SK-N-SH (cell line): ENCODE measurements at regions not wholly inside any gene's neighbourhood (a gene's known extent, or its start where the extent isn't known, plus 50 kb on each side); places are given as distances from the start of the nearest gene placed in this dataset.

ENCODE experiments used
- CTCF ChIA-PET: fragments of 300-600, 350-600 bp; formaldehyde crosslinking; extraction: SDS; loops from one replicate; lab custom pipeline; 2021; lab: Yijun Ruan, JAX
- POLR2A ChIA-PET: fragments of 350-600 bp; sonication (Branson Sonifier 250); formaldehyde crosslinking; extraction: SDS; loops from one replicate; lab custom pipeline; 2020; ENCODE audit warnings: antibody characterized with exemption, inconsistent platforms; lab: Yijun Ruan, JAX
- DNase-seq: peaks from one replicate; pipeline ENCODE4 v3.0.0; 2012
- H2AFZ ChIP-seq: fragments of 200-600 bp; sonication (generic); 2 replicates; pipeline ENCODE4 v1.8.1; 2016; ENCODE audit warnings: antibody characterized with exemption, mild to moderate bottlenecking, low read depth
- H3F3A ChIP-seq: fragments of 200-600 bp; sonication (generic); replicated peaks from 2 replicates; pipeline ENCODE3; 2016; ENCODE audit warnings: antibody characterized with exemption, mild to moderate bottlenecking; ENCODE audit not compliant: insufficient read depth
- H3K27ac ChIP-seq, 2 experiments: fragments of 200-500 bp in 1 of 2; fragments of 200-600 bp in 1 of 2; sonication (Bioruptor generic) in 1 of 2; sonication (generic), shearing (Covaris generic) in 1 of 2; 2 replicates each; pipeline versions ENCODE4 v1.5.1 to v1.6.1; 2014 to 2016; ENCODE audit warnings: low read depth in 2 of 2, inconsistent platforms in 1 of 2, low read length in 1 of 2, mild to moderate bottlenecking in 1 of 2, mixed read lengths in 1 of 2
- H3K27me3 ChIP-seq: fragments of 200-600 bp; sonication (generic), shearing (Covaris generic); 2 replicates; pipeline ENCODE4 v1.6.1; 2016; ENCODE audit warnings: mixed run types; ENCODE audit not compliant: insufficient read depth
- H3K36me3 ChIP-seq, 2 experiments: fragments of 200-500 bp in 1 of 2; fragments of 200-600 bp in 1 of 2; sonication (Bioruptor generic) in 1 of 2; sonication (generic) in 1 of 2; replicated peaks in 1 of 2; 2 replicates each; pipeline versions ENCODE3 to v1.5.1; 2014 to 2016; ENCODE audit warnings: low read length in 1 of 2, mild to moderate bottlenecking in 1 of 2; ENCODE audit not compliant: insufficient read depth in 2 of 2, control insufficient read depth in 1 of 2
- H3K4me1 ChIP-seq, 2 experiments: fragments of 200-500 bp in 1 of 2; fragments of 200-600 bp in 1 of 2; sonication (Bioruptor generic) in 1 of 2; sonication (generic), shearing (Covaris generic) in 1 of 2; 2 replicates each; pipeline versions ENCODE4 v1.5.1 to v1.6.1; 2014 to 2016; ENCODE audit warnings: low read depth in 1 of 2, low read length in 1 of 2, mixed run types in 1 of 2; ENCODE audit not compliant: insufficient read depth in 2 of 2, control insufficient read depth in 1 of 2
- H3K4me2 ChIP-seq: fragments of 200-600 bp; sonication (generic), shearing (Covaris generic); 2 replicates; pipeline ENCODE4 v1.6.1; 2017; ENCODE audit warnings: mixed run types
- H3K4me3 ChIP-seq, 2 experiments: fragments of 200-500 bp in 1 of 2; fragments of 200-600 bp in 1 of 2; sonication (Bioruptor generic) in 1 of 2; sonication (generic), shearing (Covaris generic) in 1 of 2; 2 replicates each; pipeline versions ENCODE4 v1.5.1 to v1.8.1; 2014 to 2016; ENCODE audit warnings: low read depth in 2 of 2, inconsistent platforms in 1 of 2, low read length in 1 of 2, mild to moderate bottlenecking in 1 of 2, mixed read lengths in 1 of 2, moderate library complexity in 1 of 2
- H3K79me2 ChIP-seq: fragments of 200-600 bp; sonication (generic); 2 replicates; pipeline ENCODE4 v1.8.1; 2017; ENCODE audit warnings: mild to moderate bottlenecking; ENCODE audit not compliant: insufficient read depth
- H3K9ac ChIP-seq: fragments of 200-600 bp; sonication (generic); 2 replicates; pipeline ENCODE4 v1.6.1; 2017; ENCODE audit warnings: mixed run types
- H3K9me2 ChIP-seq: fragments of 200-600 bp; sonication (generic); 2 replicates; pipeline ENCODE4 v1.6.1; 2017; ENCODE audit warnings: mixed run types
- H3K9me3 ChIP-seq: fragments of 200-600 bp; sonication (generic); 2 replicates; pipeline ENCODE4 v1.6.1; 2017; ENCODE audit warnings: mixed run types, mild to moderate bottlenecking, moderate library complexity
- H4K20me1 ChIP-seq: fragments of 200-600 bp; sonication (generic); 2 replicates; pipeline ENCODE4 v1.6.1; 2017; ENCODE audit warnings: mild to moderate bottlenecking, mixed run types; ENCODE audit not compliant: insufficient read depth
- CHD2 ChIP-seq: fragments of 150-350 bp; IDR thresholded peaks from 2 replicates; pipeline ENCODE4 v1.6.1; 2018; ENCODE audit warnings: low read length; ENCODE audit not compliant: partially characterized antibody
- CTCF ChIP-seq: fragments of 200-600 bp; sonication (generic); IDR thresholded peaks from 2 replicates; pipeline ENCODE4 v1.6.1; 2017; ENCODE audit warnings: antibody characterized with exemption, mild to moderate bottlenecking, moderate library complexity
- ELF1 ChIP-seq: IDR thresholded peaks from 2 replicates; pipeline ENCODE4 v1.4.0; 2012
- EP300 ChIP-seq, 2 experiments: IDR thresholded peaks; 2 replicates each; pipeline versions ENCODE4 v1.4.0 to v1.6.1; 2012; ENCODE audit warnings: borderline replicate concordance in 1 of 2, low read depth in 1 of 2, low read length in 1 of 2
- FOXM1 ChIP-seq: IDR thresholded peaks from 2 replicates; pipeline ENCODE4 v1.4.0; 2012; ENCODE audit warnings: low read depth, mild to moderate bottlenecking
- GABPA ChIP-seq: IDR thresholded peaks from 2 replicates; pipeline ENCODE4 v1.4.0; 2012; ENCODE audit warnings: low read depth, mild to moderate bottlenecking
- GATA2 ChIP-seq: sonication (generic); formaldehyde crosslinking; IDR thresholded peaks from 2 replicates; pipeline ENCODE4 v1.5.0; 2020; ENCODE audit warnings: mild to moderate bottlenecking, missing genetic modification reagents
- JUND ChIP-seq: IDR thresholded peaks from 2 replicates; pipeline ENCODE4 v1.4.0; 2012
- MEF2A ChIP-seq: IDR thresholded peaks from 2 replicates; pipeline ENCODE4 v1.4.0; 2012; ENCODE audit warnings: low read depth, borderline replicate concordance
- NFIC ChIP-seq: IDR thresholded peaks from 2 replicates; pipeline ENCODE4 v1.4.0; 2012; ENCODE audit warnings: borderline replicate concordance
- PBX3 ChIP-seq: IDR thresholded peaks from 2 replicates; pipeline ENCODE4; 2012
- RAD21 ChIP-seq: IDR thresholded peaks from 2 replicates; pipeline ENCODE4 v1.6.1; 2012; ENCODE audit warnings: mild to moderate bottlenecking, low read length
- RXRA ChIP-seq: IDR thresholded peaks from 2 replicates; pipeline ENCODE4 v1.4.0; 2012; ENCODE audit warnings: low read depth, mild to moderate bottlenecking, borderline replicate concordance
- TAF1 ChIP-seq: IDR thresholded peaks from 2 replicates; pipeline ENCODE4 v1.6.1; 2012; ENCODE audit warnings: low read depth, mild to moderate bottlenecking, low read length, moderate library complexity, borderline replicate concordance
- TEAD4 ChIP-seq: IDR thresholded peaks from 2 replicates; pipeline ENCODE4 v1.4.0; 2012; ENCODE audit warnings: mild to moderate bottlenecking, borderline replicate concordance; ENCODE audit not compliant: insufficient read depth
- WGBS: methylation state at CpG from one replicate; pipeline ENCODE4 v1.1.6; 2017; ENCODE audit warnings: low lambda C conversion rate; 5-methylcytosine and 5-hydroxymethylcytosine counted together

- H3K9ac ChIP-seq = no peak overlapping the region
- POLR2A ChIA-PET = no interaction called here
- no peaks in the 10 kb centered on the region for H3K27me3 ChIP-seq
- no peak overlapping the region for H3K4me2 ChIP-seq
- no peak for DNase-seq
- H3K36me3 ChIP-seq = no peaks in the 10 kb centered on the region
- H4K20me1 ChIP-seq = no peaks in the 10 kb centered on the region
- H3K9me3 ChIP-seq = no peaks in the 10 kb centered on the region
- no peaks in the 10 kb centered on the region for H3K9me2 ChIP-seq
- TF ChIP-seq ELF1 = no peak
- TF ChIP-seq, all 33 proteins: peak for 0
- H3K4me1 ChIP-seq = no peaks in the 10 kb centered on the region
- H3K79me2 ChIP-seq = no peaks in the 10 kb centered on the region
- no peak overlapping the region for H3K27ac ChIP-seq
- H3F3A ChIP-seq = no peaks in the 10 kb centered on the region
- CTCF ChIA-PET = interaction anchor here (1.0 to 1.4 kb wide), 2 partner anchors 9 to 13 kb away, joined by 4 to 5 read pairs; no protein-coding TSS in a partner anchor
- WGBS = 19% methylated on average over 1 of the region's 1 CpG
- no peak overlapping the region for H3K4me3 ChIP-seq
- no peak overlapping the region for H2AFZ ChIP-seq
Measured at GRCh38 chr1:229124116-229124515, 146.8 kb upstream of the RAB4A start.

- no peak for DNase-seq
- ChIA-PET POLR2A (no interaction called here), CTCF (interaction anchor here (1.4 to 1.5 kb wide), 2 partner anchors 13 to 32 kb away, joined by 3 to 4 read pairs; no protein-coding TSS in a partner anchor)
- no peaks in the 10 kb centered on the region for H3K79me2 ChIP-seq
- no peak overlapping the region for H2AFZ ChIP-seq
- no peaks in the 10 kb centered on the region for H3K27me3 ChIP-seq
- H3K27ac ChIP-seq = no peak overlapping the region
- TF ChIP-seq TAF1 (no peak), PBX3 (no peak), NFIC (no peak), JUND (no peak), EP300 (IDR thresholded peaks at IDR 0.05; ENCODE audit: borderline replicate concordance in 1 of 2, low read depth in 1 of 2, low read length in 1 of 2) (no peak), GATA2 (no peak), CHD2 (no peak), FOXM1 (no peak), CTCF (no peak), RAD21 (no peak), RXRA (no peak), MEF2A (no peak), TEAD4 (no peak), GABPA (no peak), ELF1 (no peak)
- H3K36me3 ChIP-seq = no peaks in the 10 kb centered on the region
- no peaks in the 10 kb centered on the region for H3F3A ChIP-seq
- H3K4me3 ChIP-seq = no peak overlapping the region
- no peak overlapping the region for H3K9ac ChIP-seq
- no peaks in the 10 kb centered on the region for H3K9me2 ChIP-seq
- H3K9me3 ChIP-seq = no peaks in the 10 kb centered on the region
- WGBS = 58% methylated on average over 11 of the region's 11 CpGs
- H3K4me2 ChIP-seq = no peak overlapping the region
- no peaks in the 10 kb centered on the region for H4K20me1 ChIP-seq
- no peaks in the 10 kb centered on the region for H3K4me1 ChIP-seq
Measured at GRCh38 chr1:229124520-229125124, 146.3 kb upstream of the RAB4A start.
